Neural progenitor cell (in vitro differentiated cells): ENCODE measurements at regions not wholly inside any gene's neighbourhood (a gene's known extent, or its start where the extent isn't known, plus 50 kb on each side); places are given as distances from the start of the nearest gene placed in this dataset.

Source experiments
- EZH2phosphoT487 ChIP-seq: fragments of 200-600 bp; sonication (generic); IDR thresholded peaks from 2 replicates; pipeline ENCODE4 v1.6.1; 2017; ENCODE audit warnings: antibody characterized with exemption
- TF ChIP-seq, protein P1 (sequence below): fragments of 200-600 bp; sonication (generic); IDR thresholded peaks from 2 replicates; pipeline ENCODE4 v1.5.1; 2017; ENCODE audit warnings: antibody characterized with exemption, mild to moderate bottlenecking

DNA sequence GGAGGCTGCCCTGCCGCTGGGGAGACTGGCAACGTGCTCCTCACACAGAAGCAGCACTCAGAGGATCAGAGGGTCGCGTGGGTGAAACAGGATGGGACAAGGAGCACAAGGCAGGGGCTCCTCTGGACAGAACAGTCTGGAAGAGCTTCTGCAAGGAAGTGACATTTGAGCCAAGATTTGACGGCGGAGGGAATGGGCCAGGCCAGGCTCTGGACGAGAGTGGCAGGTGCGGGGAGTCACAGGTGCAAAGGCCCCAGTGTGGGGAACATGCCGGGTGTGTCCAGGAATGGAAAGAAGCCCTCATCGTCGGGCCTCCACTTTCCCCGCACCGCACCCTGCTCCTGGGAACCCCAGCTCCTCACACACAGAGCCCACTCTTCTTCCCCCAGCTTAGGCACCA is 84.0 kb downstream of the RFLNA start:
- TF ChIP-seq, protein P1, sequence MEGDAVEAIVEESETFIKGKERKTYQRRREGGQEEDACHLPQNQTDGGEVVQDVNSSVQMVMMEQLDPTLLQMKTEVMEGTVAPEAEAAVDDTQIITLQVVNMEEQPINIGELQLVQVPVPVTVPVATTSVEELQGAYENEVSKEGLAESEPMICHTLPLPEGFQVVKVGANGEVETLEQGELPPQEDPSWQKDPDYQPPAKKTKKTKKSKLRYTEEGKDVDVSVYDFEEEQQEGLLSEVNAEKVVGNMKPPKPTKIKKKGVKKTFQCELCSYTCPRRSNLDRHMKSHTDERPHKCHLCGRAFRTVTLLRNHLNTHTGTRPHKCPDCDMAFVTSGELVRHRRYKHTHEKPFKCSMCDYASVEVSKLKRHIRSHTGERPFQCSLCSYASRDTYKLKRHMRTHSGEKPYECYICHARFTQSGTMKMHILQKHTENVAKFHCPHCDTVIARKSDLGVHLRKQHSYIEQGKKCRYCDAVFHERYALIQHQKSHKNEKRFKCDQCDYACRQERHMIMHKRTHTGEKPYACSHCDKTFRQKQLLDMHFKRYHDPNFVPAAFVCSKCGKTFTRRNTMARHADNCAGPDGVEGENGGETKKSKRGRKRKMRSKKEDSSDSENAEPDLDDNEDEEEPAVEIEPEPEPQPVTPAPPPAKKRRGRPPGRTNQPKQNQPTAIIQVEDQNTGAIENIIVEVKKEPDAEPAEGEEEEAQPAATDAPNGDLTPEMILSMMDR = no peak
- no peak for TF ChIP-seq EZH2phosphoT487
